ENCODE measurements at regions not wholly inside any gene's neighbourhood (a gene's known extent, or its start where the extent isn't known, plus 50 kb on each side); places are given as distances from the start of the nearest gene placed in this dataset.
A peak's percentile ranks its signal among the peaks of the same experiment; 100 is the strongest.

GRCh38 chr6:25056130-25056529, 120.4 kb upstream of the RIPOR2 start:
- peaks cover 10 to 13% of the 10 kb centered on the region in 2 donors for H3K4me1 ChIP-seq
- no peaks in the 10 kb centered on the region for H3K9me3 ChIP-seq
- intact Hi-C loops (cut with DNase I; ENCODE audit: low total_unique reads): no loop called here
- H3K27ac ChIP-seq: peak overlapping the region in 1 of 2 donors; percentile 42
- no peak overlapping the region for H3K4me3 ChIP-seq
- no peaks in the 10 kb centered on the region for H3K36me3 ChIP-seq
- TF ChIP-seq CTCF (IDR thresholded peaks at IDR 0.05) (no peak), POLR2A (IDR thresholded peaks at IDR 0.05) (no peak)
- no peaks in the 10 kb centered on the region for H3K27me3 ChIP-seq
- DNase-seq: no peak

DNA sequence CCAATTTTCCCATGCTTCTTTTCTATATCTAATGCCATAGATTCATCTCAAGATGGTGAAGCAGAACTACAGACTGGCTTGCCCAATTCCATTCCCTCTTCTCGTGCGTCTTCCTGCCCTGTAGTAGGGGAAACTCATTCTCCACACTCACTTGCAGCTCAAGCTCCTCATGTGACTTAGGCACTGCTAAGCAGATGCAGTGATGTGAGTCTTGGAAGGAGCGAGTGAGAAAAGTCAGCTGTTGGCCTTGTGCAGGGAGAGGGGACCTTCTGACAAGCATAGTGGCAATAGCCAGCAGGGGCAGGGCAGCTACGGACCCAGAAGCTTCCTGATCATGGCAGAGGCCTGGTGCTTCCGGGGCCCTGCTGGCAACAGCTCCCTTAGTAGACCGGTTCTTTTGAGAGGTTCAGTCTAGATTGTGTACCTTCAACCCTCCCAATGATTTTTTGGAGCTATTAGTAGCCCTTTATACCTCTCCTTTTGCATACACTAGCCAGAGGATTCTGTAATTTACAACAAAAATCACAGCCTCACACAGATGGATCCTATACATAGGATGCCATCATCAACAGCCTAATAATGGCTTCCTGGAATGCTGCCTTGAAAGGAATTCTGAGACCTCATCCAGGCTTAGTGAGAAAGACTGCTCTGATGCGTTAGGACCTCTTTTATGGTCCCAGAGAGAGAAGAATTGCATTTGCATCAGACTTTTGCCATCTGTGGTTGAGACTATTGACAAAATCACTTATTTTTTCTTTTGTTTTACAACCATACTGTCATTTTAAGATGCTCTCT, 121.5 kb upstream of the RIPOR2 start:
- no peak for DNase-seq
- H3K4me1 ChIP-seq: peaks cover 3 to 10% of the 10 kb centered on the region in 2 donors
- no peaks in the 10 kb centered on the region for H3K27me3 ChIP-seq
- TF ChIP-seq CTCF (IDR thresholded peaks at IDR 0.05) (no peak), POLR2A (IDR thresholded peaks at IDR 0.05) (no peak)
- no peaks in the 10 kb centered on the region for H3K9me3 ChIP-seq
- no peak overlapping the region for H3K4me3 ChIP-seq
- no peaks in the 10 kb centered on the region for H3K36me3 ChIP-seq
- no peak overlapping the region for H3K27ac ChIP-seq
- intact Hi-C loops (cut with DNase I; ENCODE audit: low total_unique reads): no loop called here

DNA sequence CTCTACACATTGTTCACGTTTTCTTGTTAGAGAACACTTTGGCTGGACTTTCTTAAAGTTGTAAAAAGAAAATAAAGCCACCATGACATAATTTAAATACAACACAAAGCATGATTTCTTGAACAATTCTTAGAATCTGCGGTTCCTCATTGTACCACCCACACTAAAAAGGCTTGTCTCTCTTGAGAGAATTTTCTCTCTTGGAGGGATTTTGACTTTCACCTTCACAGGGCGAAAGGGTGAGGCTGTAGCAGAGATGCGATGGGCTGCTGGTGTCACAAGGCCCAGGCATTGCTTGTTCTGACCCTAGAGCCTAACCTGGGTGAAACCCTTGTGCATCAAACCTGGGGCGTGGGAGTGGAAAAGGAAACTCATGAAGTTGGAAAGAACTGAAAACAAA, 122.7 kb upstream of the RIPOR2 start:
- H3K27me3 ChIP-seq: no peaks in the 10 kb centered on the region
- no peaks in the 10 kb centered on the region for H3K36me3 ChIP-seq
- TF ChIP-seq POLR2A (IDR thresholded peaks at IDR 0.05): no peak
- TF ChIP-seq CTCF (IDR thresholded peaks at IDR 0.05): no peak
- no peak overlapping the region for H3K27ac ChIP-seq
- no peak for DNase-seq
- intact Hi-C loops (cut with DNase I; ENCODE audit: low total_unique reads): no loop called here
- H3K4me3 ChIP-seq: no peak overlapping the region
- H3K9me3 ChIP-seq: no peaks in the 10 kb centered on the region
- H3K4me1 ChIP-seq: peaks cover 0 to 5% of the 10 kb centered on the region in 2 donors

GRCh38 chr6:25058941-25059340, 123.2 kb upstream of the RIPOR2 start:
- Histone ChIP-seq H3K9me3 (no peaks in the 10 kb centered on the region), H3K4me1 (no peaks in the 10 kb centered on the region), H3K27me3 (no peaks in the 10 kb centered on the region), H3K27ac (no peak overlapping the region), H3K36me3 (no peaks in the 10 kb centered on the region), H3K4me3 (no peak overlapping the region)
- TF ChIP-seq CTCF (IDR thresholded peaks at IDR 0.05) (no peak), POLR2A (IDR thresholded peaks at IDR 0.05) (no peak)
- intact Hi-C loops (cut with DNase I; ENCODE audit: low total_unique reads): no loop called here
- no peak for DNase-seq

- H3K9me3 ChIP-seq: no peaks in the 10 kb centered on the region
- no peaks in the 10 kb centered on the region for H3K4me1 ChIP-seq
- H3K4me3 ChIP-seq: no peak overlapping the region
- no peaks in the 10 kb centered on the region for H3K36me3 ChIP-seq
- DNase-seq: no peak
- no peak overlapping the region for H3K27ac ChIP-seq
- H3K27me3 ChIP-seq: no peaks in the 10 kb centered on the region
- TF ChIP-seq POLR2A (IDR thresholded peaks at IDR 0.05) (no peak), CTCF (IDR thresholded peaks at IDR 0.05) (no peak)
- intact Hi-C loops (cut with DNase I; ENCODE audit: low total_unique reads): no loop called here
Measured at GRCh38 chr6:25060522-25060921, 124.8 kb upstream of the RIPOR2 start.

All from uterus (tissue), 3 donors.